ENCODE measurements at regions not wholly inside any gene's neighbourhood (a gene's known extent, or its start where the extent isn't known, plus 50 kb on each side); places are given as distances from the start of the nearest gene placed in this dataset.

- TF ChIP-seq CTCF (IDR thresholded peaks at IDR 0.05; ENCODE audit: insufficient read depth, low read length) (no peak), REST (IDR thresholded peaks at IDR 0.05; ENCODE audit: insufficient replicate concordance, low read depth) (no peak)
Observed at GRCh38 chr7:13727279-13727678, 262.2 kb downstream of the ETV1 start.
